PFSK-1 (cell line): ENCODE measurements at regions not wholly inside any gene's neighbourhood (a gene's known extent, or its start where the extent isn't known, plus 50 kb on each side); places are given as distances from the start of the nearest gene placed in this dataset.

ENCODE experiments used
- FOXP2 ChIP-seq: optimal IDR thresholded peaks from 2 replicates; pipeline ENCODE3; 2011; ENCODE audit warnings: borderline replicate concordance, control low read depth, inconsistent platforms; ENCODE audit not compliant: insufficient read depth; ENCODE audit errors: extremely low read length, extremely low read depth
- POLR2AphosphoS5 ChIP-seq: IDR thresholded peaks from 2 replicates; pipeline ENCODE4 v1.6.1; 2012; ENCODE audit warnings: low read depth, mild to moderate bottlenecking, control low read depth, low read length, moderate library complexity
- SIN3A ChIP-seq: IDR thresholded peaks from 2 replicates; pipeline ENCODE4 v1.6.1; 2012; ENCODE audit warnings: mild to moderate bottlenecking, low read length, moderate library complexity, borderline replicate concordance; ENCODE audit not compliant: insufficient read depth
- TAF1 ChIP-seq: IDR thresholded peaks from 2 replicates; pipeline ENCODE4 v1.6.1; 2012; ENCODE audit warnings: low read length, control low read depth, borderline replicate concordance; ENCODE audit not compliant: insufficient read depth
- TF ChIP-seq, protein P1 (sequence below), 2 experiments: IDR thresholded peaks; 2 replicates each; pipeline versions ENCODE4 v1.6.1 to v1.8.0; 2011 to 2012; ENCODE audit warnings: low read depth in 2 of 2, low read length in 2 of 2, control low read depth in 1 of 2, inconsistent platforms in 1 of 2, mild to moderate bottlenecking in 1 of 2, moderate library complexity in 1 of 2; ENCODE audit not compliant: insufficient read depth in 1 of 2

GRCh38 chr6:133768656-133769295 lies 120.1 kb upstream of the TCF21 start:
- TF ChIP-seq SIN3A (no peak), TAF1 (no peak), POLR2AphosphoS5 (no peak), FOXP2 (no peak)
- TF ChIP-seq, protein P1, sequence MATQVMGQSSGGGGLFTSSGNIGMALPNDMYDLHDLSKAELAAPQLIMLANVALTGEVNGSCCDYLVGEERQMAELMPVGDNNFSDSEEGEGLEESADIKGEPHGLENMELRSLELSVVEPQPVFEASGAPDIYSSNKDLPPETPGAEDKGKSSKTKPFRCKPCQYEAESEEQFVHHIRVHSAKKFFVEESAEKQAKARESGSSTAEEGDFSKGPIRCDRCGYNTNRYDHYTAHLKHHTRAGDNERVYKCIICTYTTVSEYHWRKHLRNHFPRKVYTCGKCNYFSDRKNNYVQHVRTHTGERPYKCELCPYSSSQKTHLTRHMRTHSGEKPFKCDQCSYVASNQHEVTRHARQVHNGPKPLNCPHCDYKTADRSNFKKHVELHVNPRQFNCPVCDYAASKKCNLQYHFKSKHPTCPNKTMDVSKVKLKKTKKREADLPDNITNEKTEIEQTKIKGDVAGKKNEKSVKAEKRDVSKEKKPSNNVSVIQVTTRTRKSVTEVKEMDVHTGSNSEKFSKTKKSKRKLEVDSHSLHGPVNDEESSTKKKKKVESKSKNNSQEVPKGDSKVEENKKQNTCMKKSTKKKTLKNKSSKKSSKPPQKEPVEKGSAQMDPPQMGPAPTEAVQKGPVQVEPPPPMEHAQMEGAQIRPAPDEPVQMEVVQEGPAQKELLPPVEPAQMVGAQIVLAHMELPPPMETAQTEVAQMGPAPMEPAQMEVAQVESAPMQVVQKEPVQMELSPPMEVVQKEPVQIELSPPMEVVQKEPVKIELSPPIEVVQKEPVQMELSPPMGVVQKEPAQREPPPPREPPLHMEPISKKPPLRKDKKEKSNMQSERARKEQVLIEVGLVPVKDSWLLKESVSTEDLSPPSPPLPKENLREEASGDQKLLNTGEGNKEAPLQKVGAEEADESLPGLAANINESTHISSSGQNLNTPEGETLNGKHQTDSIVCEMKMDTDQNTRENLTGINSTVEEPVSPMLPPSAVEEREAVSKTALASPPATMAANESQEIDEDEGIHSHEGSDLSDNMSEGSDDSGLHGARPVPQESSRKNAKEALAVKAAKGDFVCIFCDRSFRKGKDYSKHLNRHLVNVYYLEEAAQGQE (IDR thresholded peaks at IDR 0.05; ENCODE audit: insufficient read depth in 1 of 2, low read depth in 2 of 2, low read length in 2 of 2) = no peak
